Activated CD8-positive, alpha-beta T cell treated with anti-CD3 and anti-CD28 coated beads for 36 hours (primary cell): ENCODE measurements at regions not wholly inside any gene's neighbourhood (a gene's known extent, or its start where the extent isn't known, plus 50 kb on each side); places are given as distances from the start of the nearest gene placed in this dataset.

Experiments used
- ATAC-seq: fragments of 200-7000 bp; cut with Tn5 transposase; one replicate; pipeline ENCODE4 v1.10.0; 2021; ENCODE audit warnings: mild to moderate bottlenecking, moderate library complexity
- CTCF ChIA-PET: fragments of 350-600 bp; sonication (Branson Sonifier 250); formaldehyde crosslinking; loops from one replicate; lab custom pipeline; 2021; ENCODE audit warnings: antibody characterized with exemption; lab: Charles Lee
- POLR2A ChIA-PET: fragments of 350-600 bp; sonication (Branson Sonifier 250); formaldehyde crosslinking; loops from one replicate; lab custom pipeline; 2021; ENCODE audit warnings: antibody characterized with exemption; lab: Charles Lee
- DNase-seq: peaks from one replicate; pipeline ENCODE4 v3.0.0-alpha.2; 2020
- H3K27ac Mint-ChIP-seq: one replicate; pipeline ENCODE4 v1.8.0; 2021; ENCODE audit warnings: mild to moderate bottlenecking, mixed read lengths
- H3K27me3 Mint-ChIP-seq: one replicate; pipeline ENCODE4 v1.8.0; 2021; ENCODE audit warnings: mixed read lengths
- H3K36me3 Mint-ChIP-seq: one replicate; pipeline ENCODE4 v1.8.0; 2021; ENCODE audit warnings: low read depth, mixed read lengths
- H3K4me1 Mint-ChIP-seq: one replicate; pipeline ENCODE4 v1.8.0; 2021; ENCODE audit warnings: low read depth, mixed read lengths
- H3K4me3 Mint-ChIP-seq: one replicate; pipeline ENCODE4 v1.8.0; 2021; ENCODE audit warnings: mild to moderate bottlenecking, moderate library complexity, mixed read lengths
- H3K9me3 Mint-ChIP-seq: one replicate; pipeline ENCODE4 v1.8.0; 2021; ENCODE audit warnings: mixed read lengths
- intact Hi-C: fragments of 100-400 bp; cut with micrococcal nuclease; formaldehyde crosslinking; loops from one replicate; pipeline ENCODE4 v1.10.0; 2022
- TF ChIP-seq, protein P1 (sequence below): fragments of 200-600 bp; IDR thresholded peaks from one replicate; pipeline ENCODE4 v1.8.0; 2022; ENCODE audit warnings: antibody characterized with exemption, mild to moderate bottlenecking

DNA sequence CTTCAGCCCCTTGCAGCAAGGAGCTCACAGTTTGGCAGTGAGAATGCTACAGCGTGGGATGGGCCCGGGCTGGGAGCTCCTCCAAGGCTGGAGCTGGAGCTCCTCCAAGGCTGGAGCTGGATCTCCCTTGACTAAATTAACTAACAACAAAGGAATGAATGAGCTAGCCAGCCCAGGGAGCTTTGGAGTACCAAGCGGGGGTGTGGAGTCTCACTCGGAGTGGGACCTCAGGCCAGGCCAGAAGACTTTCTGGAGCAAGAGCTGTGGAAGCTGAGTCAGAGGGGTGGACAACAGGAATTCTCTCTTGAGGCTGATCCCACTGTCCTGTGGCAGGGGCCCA, 244.7 kb upstream of the HS6ST1 start:
- CTCF ChIA-PET: no interaction called here
- intact Hi-C loops: no loop called here
- H3K27ac Mint-ChIP-seq: no peak overlapping the region
- DNase-seq (no peak), ATAC-seq (no peak)
- no peaks in the 10 kb centered on the region for H3K36me3 Mint-ChIP-seq
- TF ChIP-seq, protein P1, sequence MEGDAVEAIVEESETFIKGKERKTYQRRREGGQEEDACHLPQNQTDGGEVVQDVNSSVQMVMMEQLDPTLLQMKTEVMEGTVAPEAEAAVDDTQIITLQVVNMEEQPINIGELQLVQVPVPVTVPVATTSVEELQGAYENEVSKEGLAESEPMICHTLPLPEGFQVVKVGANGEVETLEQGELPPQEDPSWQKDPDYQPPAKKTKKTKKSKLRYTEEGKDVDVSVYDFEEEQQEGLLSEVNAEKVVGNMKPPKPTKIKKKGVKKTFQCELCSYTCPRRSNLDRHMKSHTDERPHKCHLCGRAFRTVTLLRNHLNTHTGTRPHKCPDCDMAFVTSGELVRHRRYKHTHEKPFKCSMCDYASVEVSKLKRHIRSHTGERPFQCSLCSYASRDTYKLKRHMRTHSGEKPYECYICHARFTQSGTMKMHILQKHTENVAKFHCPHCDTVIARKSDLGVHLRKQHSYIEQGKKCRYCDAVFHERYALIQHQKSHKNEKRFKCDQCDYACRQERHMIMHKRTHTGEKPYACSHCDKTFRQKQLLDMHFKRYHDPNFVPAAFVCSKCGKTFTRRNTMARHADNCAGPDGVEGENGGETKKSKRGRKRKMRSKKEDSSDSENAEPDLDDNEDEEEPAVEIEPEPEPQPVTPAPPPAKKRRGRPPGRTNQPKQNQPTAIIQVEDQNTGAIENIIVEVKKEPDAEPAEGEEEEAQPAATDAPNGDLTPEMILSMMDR: no peak
- no peaks in the 10 kb centered on the region for H3K9me3 Mint-ChIP-seq
- POLR2A ChIA-PET: no interaction called here
- H3K4me3 Mint-ChIP-seq: no peak overlapping the region
- H3K27me3 Mint-ChIP-seq: no peaks in the 10 kb centered on the region
- no peaks in the 10 kb centered on the region for H3K4me1 Mint-ChIP-seq

DNA sequence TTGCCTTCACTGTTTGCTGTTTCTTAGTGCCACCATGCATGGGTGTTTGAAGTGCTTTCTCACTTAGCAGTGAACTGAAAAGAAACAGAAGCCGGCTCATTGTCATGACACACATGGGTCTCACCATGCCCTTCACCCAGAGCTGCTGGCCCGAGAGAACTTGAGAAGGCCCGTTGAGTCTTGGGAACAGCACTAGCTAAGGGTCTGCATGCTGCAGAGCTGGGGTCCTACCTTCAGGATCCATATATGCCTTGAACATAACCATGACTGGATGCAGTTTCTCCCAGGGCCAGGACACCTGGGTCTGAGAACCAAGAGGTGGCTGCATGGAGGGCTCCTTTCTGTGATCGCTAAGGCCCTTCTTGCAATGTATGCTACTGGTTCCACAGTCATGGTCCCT, 245.5 kb upstream of the HS6ST1 start:
- CTCF ChIA-PET: no interaction called here
- ATAC-seq (no peak), DNase-seq (no peak)
- intact Hi-C loops: no loop called here
- TF ChIP-seq, protein P1: no peak
- Mint-ChIP-seq H3K27me3 (no peaks in the 10 kb centered on the region), H3K27ac (no peak overlapping the region), H3K4me3 (no peak overlapping the region), H3K4me1 (no peaks in the 10 kb centered on the region), H3K9me3 (no peaks in the 10 kb centered on the region), H3K36me3 (no peaks in the 10 kb centered on the region)
- POLR2A ChIA-PET: no interaction called here

DNA sequence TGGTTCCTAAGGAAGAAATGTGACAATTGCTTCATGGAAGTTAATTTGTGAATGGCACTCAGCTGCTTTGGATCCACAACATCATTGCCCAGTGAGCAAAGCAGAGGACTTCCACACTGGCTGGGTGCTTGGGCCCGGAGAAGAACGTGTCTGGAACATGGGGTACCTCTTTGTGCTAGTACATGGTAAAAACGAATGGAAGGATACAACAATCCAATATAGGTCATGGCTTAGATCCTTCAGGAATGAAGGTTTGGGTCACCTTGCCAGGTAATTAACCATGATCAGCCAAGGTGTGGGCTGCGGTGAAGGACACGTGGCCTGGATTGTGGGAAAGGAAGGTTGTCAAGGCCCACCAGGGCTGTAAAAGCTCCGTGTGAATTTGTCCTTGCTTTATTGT, 245.9 kb upstream of the HS6ST1 start:
- no peaks in the 10 kb centered on the region for H3K4me1 Mint-ChIP-seq
- DNase-seq: no peak
- no peak for ATAC-seq
- H3K4me3 Mint-ChIP-seq: no peak overlapping the region
- POLR2A ChIA-PET: no interaction called here
- no peaks in the 10 kb centered on the region for H3K36me3 Mint-ChIP-seq
- CTCF ChIA-PET: no interaction called here
- intact Hi-C loops: no loop called here
- H3K27ac Mint-ChIP-seq: no peak overlapping the region
- no peaks in the 10 kb centered on the region for H3K9me3 Mint-ChIP-seq
- TF ChIP-seq, protein P1: no peak
- H3K27me3 Mint-ChIP-seq: no peaks in the 10 kb centered on the region

DNA sequence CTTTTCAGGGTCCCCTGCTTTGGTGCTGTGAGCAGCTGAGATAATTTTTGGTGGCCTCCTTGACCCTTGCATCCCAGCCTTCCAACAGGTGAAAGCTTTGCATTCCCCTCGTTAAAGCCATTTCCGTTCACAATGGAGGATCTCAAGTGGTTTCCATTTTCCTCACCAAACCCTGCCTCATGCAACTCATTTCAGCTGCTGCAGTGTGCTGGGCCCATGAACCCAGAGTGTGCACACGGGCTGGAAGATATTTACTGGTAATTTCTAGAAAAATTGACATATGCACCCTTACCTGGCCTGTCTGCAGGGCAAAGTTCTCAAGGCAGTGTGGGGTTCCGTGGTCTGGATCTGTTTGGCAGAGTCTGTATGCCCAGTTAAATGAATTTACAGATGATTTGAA, 246.8 kb upstream of the HS6ST1 start:
- Mint-ChIP-seq H3K9me3 (no peaks in the 10 kb centered on the region), H3K36me3 (no peaks in the 10 kb centered on the region), H3K27me3 (no peaks in the 10 kb centered on the region), H3K27ac (no peak overlapping the region), H3K4me3 (no peak overlapping the region), H3K4me1 (no peaks in the 10 kb centered on the region)
- POLR2A ChIA-PET: no interaction called here
- intact Hi-C loops: no loop called here
- CTCF ChIA-PET: no interaction called here
- DNase-seq (no peak), ATAC-seq (no peak)
- TF ChIP-seq, protein P1: no peak

DNA sequence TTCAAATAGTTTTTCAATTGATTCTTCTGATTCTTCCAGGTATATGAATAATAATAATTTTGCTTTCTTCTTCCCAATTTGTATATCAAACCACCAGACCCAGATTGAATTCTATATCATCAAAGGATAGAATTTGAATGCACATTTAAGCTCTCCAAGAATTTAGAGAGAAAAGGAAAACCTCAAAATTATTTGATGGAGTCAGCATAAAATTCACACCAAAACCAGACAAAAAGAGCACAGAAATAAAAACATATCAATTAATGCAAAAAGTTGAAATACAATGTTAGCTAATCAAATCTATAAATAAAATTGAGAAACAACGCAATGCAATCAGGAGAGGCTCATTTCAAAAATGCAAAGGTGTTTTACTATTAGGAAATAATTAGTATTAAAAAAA, 248.0 kb upstream of the HS6ST1 start:
- no peak for DNase-seq
- Mint-ChIP-seq H3K4me1 (no peaks in the 10 kb centered on the region), H3K36me3 (no peaks in the 10 kb centered on the region), H3K9me3 (no peaks in the 10 kb centered on the region), H3K27me3 (no peaks in the 10 kb centered on the region), H3K4me3 (no peak overlapping the region), H3K27ac (no peak overlapping the region)
- CTCF ChIA-PET: no interaction called here
- POLR2A ChIA-PET: no interaction called here
- TF ChIP-seq, protein P1: no peak
- no peak for ATAC-seq
- intact Hi-C loops: loop anchor here (2.0 kb wide), 1 partner anchor 14 kb away; no protein-coding TSS in a partner anchor
